Common myeloid progenitor, CD34-positive (primary cell): ENCODE measurements at regions not wholly inside any gene's neighbourhood (a gene's known extent, or its start where the extent isn't known, plus 50 kb on each side); places are given as distances from the start of the nearest gene placed in this dataset.

Experiments used
- CTCF ChIA-PET: fragments of 350-600 bp; sonication (Branson Sonifier 250); formaldehyde crosslinking; loops from one replicate; lab custom pipeline; 2021; ENCODE audit warnings: antibody characterized with exemption; lab: Charles Lee
- POLR2A ChIA-PET: fragments of 350-600 bp; sonication (Branson Sonifier 250); formaldehyde crosslinking; loops from one replicate; lab custom pipeline; 2021; ENCODE audit warnings: antibody characterized with exemption; lab: Charles Lee
- DNase-seq, 3 donors: peaks; one replicate each; pipeline versions ENCODE4 v3.0.0 to v3.0.0-alpha.2; 2013
- H3K27ac ChIP-seq, 2 experiments: 1 replicate in 1 of 2; 2 replicates in 1 of 2; pipeline ENCODE4 v1.7.0; 2013; ENCODE audit warnings: inconsistent platforms in 2 of 2, low read length in 2 of 2, mild to moderate bottlenecking in 2 of 2, low read depth in 1 of 2, moderate library complexity in 1 of 2; ENCODE audit not compliant: severe bottlenecking in 2 of 2, insufficient read depth in 1 of 2, poor library complexity in 1 of 2
- H3K27me3 ChIP-seq, 5 experiments: replicated peaks in 2 of 5; 1 replicate in 3 of 5; 2 replicates in 2 of 5; pipeline versions ENCODE4 v1.6.1 to v1.7.0; 2013; ENCODE audit warnings: low read length in 4 of 5, mild to moderate bottlenecking in 2 of 5, moderate library complexity in 2 of 5, inconsistent platforms in 1 of 5; ENCODE audit not compliant: insufficient read depth in 5 of 5, control insufficient read depth in 4 of 5
- H3K36me3 ChIP-seq, 4 experiments: 1 replicate in 2 of 4; 2 replicates in 2 of 4; pipeline versions ENCODE4 v1.6.1 to v1.7.0; 2013; ENCODE audit warnings: low read length in 3 of 4, control low read depth in 1 of 4, mild to moderate bottlenecking in 1 of 4; ENCODE audit not compliant: control insufficient read depth in 4 of 4, insufficient read depth in 4 of 4
- H3K4me1 ChIP-seq, 4 experiments: 1 replicate in 3 of 4; 2 replicates in 1 of 4; pipeline versions ENCODE4 v1.6.1 to v1.7.1; 2013; ENCODE audit warnings: low read length in 3 of 4, mild to moderate bottlenecking in 3 of 4, control low read depth in 1 of 4, inconsistent platforms in 1 of 4, moderate library complexity in 1 of 4; ENCODE audit not compliant: control insufficient read depth in 4 of 4, insufficient read depth in 4 of 4; ENCODE audit errors: control extremely low read depth in 1 of 4
- H3K4me3 ChIP-seq, 7 experiments: 1 replicate in 4 of 7; 2 replicates in 3 of 7; pipeline versions ENCODE4 v1.5.1 to v1.7.0; 2013; ENCODE audit warnings: mild to moderate bottlenecking in 7 of 7, low read length in 6 of 7, moderate library complexity in 6 of 7, inconsistent platforms in 2 of 7, low read depth in 2 of 7, control low read depth in 1 of 7; ENCODE audit not compliant: insufficient read depth in 4 of 7, control insufficient read depth in 1 of 7; ENCODE audit errors: extremely low read depth in 1 of 7
- H3K9me3 ChIP-seq, 5 experiments: 1 replicate in 4 of 5; 2 replicates in 1 of 5; pipeline versions ENCODE4 v1.6.1 to v1.7.1; 2013; ENCODE audit warnings: low read length in 4 of 5, mild to moderate bottlenecking in 2 of 5, inconsistent platforms in 1 of 5, low read depth in 1 of 5, moderate library complexity in 1 of 5; ENCODE audit not compliant: control insufficient read depth in 4 of 5, insufficient read depth in 2 of 5; ENCODE audit errors: control extremely low read depth in 1 of 5
- WGBS: methylation state at CpG from one replicate; pipeline ENCODE4 v1.1.5; 2013; ENCODE audit not compliant: insufficient coverage; 5-methylcytosine and 5-hydroxymethylcytosine counted together

DNA sequence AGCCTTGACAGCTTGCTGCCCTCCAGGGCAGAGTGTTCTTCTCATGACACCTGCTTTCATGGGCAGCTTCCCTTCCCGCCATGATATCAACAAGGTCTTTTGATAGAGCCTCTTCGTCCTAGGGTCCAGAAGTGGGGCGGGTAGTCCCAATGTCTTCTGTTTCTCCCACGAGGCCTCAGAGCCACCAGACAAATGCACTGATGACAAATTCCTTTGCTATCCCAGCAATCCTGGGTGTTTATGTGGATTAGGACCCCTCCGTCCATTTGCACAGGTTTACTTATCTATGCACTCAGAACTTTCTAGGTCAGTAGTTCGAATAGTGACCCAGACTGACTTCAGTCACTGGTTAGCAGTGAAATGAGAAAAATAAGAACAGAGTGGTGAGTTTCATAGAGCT is 52.6 kb upstream of the PRMT8 start:
- peaks cover 0 to 11% (median 0%) of the 10 kb centered on the region in 5 experiments for H3K27me3 ChIP-seq
- CTCF ChIA-PET = no interaction called here

More for the DNA sequence above, 52.6 kb upstream of the PRMT8 start:
- H3K36me3 ChIP-seq = no peaks in the 10 kb centered on the region
- POLR2A ChIA-PET = no interaction called here
- H3K4me1 ChIP-seq = no peaks in the 10 kb centered on the region
- no peak overlapping the region for H3K27ac ChIP-seq
- no peaks in the 10 kb centered on the region for H3K9me3 ChIP-seq
- DNase-seq = no peak
- WGBS = 100% methylated on average over 3 of the region's 6 CpGs
- H3K4me3 ChIP-seq = no peak overlapping the region
